ENCODE measurements at regions not wholly inside any gene's neighbourhood (a gene's known extent, or its start where the extent isn't known, plus 50 kb on each side); places are given as distances from the start of the nearest gene placed in this dataset.

DNA sequence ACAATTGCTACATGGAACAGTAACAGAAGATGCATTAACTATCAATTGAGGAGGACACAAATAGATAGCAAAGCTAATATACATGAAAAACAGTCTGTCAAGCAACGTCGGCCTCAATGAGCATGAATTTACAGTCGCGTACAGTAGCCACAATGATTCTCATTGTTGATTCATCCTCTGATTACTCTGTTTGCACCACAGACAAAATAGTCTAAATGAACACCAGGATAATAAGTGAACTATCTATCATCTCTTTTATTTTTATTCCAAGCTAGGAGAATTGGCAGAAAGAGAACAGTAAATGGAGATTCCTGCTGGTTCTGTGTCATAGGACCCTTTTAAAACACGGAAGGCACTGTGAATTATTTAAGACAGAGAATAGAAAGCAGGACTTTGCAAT is 108.5 kb downstream of the EVX1 start:
- WGBS (ENCODE audit: low lambda C conversion rate) = 39% methylated on average over 5 of the region's 5 CpGs
- CTCF ChIA-PET = no interaction called here

More for the DNA sequence above, 108.5 kb downstream of the EVX1 start:
- H3K9me2 ChIP-seq = no peaks in the 10 kb centered on the region
- no peak for DNase-seq
- H3K9ac ChIP-seq = no peak overlapping the region
- H3K27me3 ChIP-seq (ENCODE audit: insufficient read depth) = peaks cover 69% of the 10 kb centered on the region
- no peak overlapping the region for H3K4me2 ChIP-seq
- H3K9me3 ChIP-seq = no peaks in the 10 kb centered on the region
- TF ChIP-seq NRF1 (IDR thresholded peaks at IDR 0.05; ENCODE audit: low read depth, low read length) (no peak), MEF2A (IDR thresholded peaks at IDR 0.05; ENCODE audit: borderline replicate concordance, low read depth) (no peak), TEAD4 (IDR thresholded peaks at IDR 0.05; ENCODE audit: borderline replicate concordance, insufficient read depth) (no peak), EZH2phosphoT487 (IDR thresholded peaks at IDR 0.05; ENCODE audit: borderline replicate concordance, low read depth) (no peak), GATA2 (CRISPR knock-in tag; IDR thresholded peaks at IDR 0.05) (no peak), ELF1 (IDR thresholded peaks at IDR 0.05) (no peak), CTCF (IDR thresholded peaks at IDR 0.05) (no peak), ZBTB33 (IDR thresholded peaks at IDR 0.05; ENCODE audit: borderline replicate concordance, low read depth) (no peak), REST (IDR thresholded peaks at IDR 0.05; ENCODE audit: low read depth, low read length) (no peak)
- TF ChIP-seq, protein P1, sequence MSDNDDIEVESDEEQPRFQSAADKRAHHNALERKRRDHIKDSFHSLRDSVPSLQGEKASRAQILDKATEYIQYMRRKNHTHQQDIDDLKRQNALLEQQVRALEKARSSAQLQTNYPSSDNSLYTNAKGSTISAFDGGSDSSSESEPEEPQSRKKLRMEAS (IDR thresholded peaks at IDR 0.05; ENCODE audit: low read depth) = no peak
- POLR2A ChIA-PET = no interaction called here
- no peaks in the 10 kb centered on the region for H3K79me2 ChIP-seq (ENCODE audit: insufficient read depth)
- no peak overlapping the region for H3K27ac ChIP-seq (ENCODE audit: low read depth in 2 of 2, low read length in 1 of 2)
- H4K20me1 ChIP-seq (ENCODE audit: insufficient read depth) = no peaks in the 10 kb centered on the region
- no peaks in the 10 kb centered on the region; a peak in 1 of 4 replicates for H3K4me1 ChIP-seq (ENCODE audit: control insufficient read depth in 1 of 2, insufficient read depth in 2 of 2, low read depth in 1 of 2, low read length in 1 of 2)
- no peak overlapping the region for H2AFZ ChIP-seq (ENCODE audit: low read depth)
- no peaks in the 10 kb centered on the region for H3K36me3 ChIP-seq (replicated peaks in 1 of 2; ENCODE audit: control insufficient read depth in 1 of 2, insufficient read depth in 2 of 2, low read length in 1 of 2)
- H3K4me3 ChIP-seq (ENCODE audit: low read depth in 2 of 2, low read length in 1 of 2) = no peak overlapping the region
- H3F3A ChIP-seq (replicated peaks; ENCODE audit: insufficient read depth) = no peaks in the 10 kb centered on the region

All from SK-N-SH (cell line).